ENCODE measurements at regions not wholly inside any gene's neighbourhood (a gene's known extent, or its start where the extent isn't known, plus 50 kb on each side); places are given as distances from the start of the nearest gene placed in this dataset.
"Not testable (repeated sequence)": the region's sequence is repeated elsewhere in the genome, so short reads cannot be mapped to it uniquely, and the experiment has no call there.

DNA sequence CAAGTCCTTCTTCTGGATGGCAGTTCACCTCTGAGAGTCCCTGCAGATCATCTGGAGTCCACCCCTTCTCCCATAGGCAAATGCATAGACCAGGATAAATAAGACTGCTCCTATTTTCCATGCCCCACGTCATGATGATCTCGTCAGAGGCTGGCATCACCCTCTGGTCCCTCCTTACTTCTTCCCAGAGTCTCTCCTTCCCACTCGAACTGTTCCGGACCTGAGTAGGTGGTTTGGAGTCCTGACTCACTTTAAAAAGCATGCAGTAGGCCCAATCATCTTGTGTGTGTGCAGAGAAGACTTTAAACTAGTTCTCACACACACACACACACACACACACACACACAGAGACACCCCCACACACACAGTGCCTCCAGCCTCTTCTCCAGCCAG, 72.0 kb downstream of the SOX9 start:
- no peak for DNase-seq
- TF ChIP-seq POLR2A (IDR thresholded peaks at IDR 0.05; ENCODE audit: low read length) (no peak), GATA1 (IDR thresholded peaks at IDR 0.05; ENCODE audit: low read depth, low read length) (no peak)

DNA sequence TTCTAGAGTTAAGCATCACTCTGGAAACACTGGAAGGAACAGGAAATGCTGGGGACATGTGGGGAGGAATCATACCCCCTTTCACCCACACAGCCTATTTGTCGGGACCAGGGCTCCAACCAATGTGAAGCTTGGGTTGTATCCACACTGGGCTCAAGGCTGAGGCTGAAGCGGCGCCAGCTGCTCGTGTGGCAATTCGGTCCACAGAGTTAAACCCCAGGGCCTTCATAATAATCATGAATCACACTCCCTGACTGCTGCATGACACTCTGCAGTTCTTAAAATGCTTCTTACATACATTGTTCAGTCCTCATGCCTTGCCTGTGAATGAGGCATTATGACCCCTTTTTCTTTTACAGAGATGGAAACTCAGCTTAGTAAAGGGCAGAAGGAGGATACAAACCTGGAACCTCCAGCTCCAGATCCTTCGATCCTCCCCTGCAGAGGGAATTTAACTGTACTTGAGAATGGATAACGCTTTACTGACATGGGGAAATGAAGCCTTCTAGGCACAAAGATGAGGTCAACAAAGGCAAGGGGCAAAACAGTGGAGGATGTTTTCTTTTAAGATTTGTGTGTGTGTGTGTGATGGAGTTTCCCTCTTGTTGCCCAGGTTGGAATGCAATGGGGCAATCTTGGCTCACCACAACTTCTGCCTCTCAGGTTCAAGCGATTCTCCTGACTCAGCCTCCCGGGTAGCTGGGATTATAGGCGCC, 72.7 kb downstream of the SOX9 start:
- TF ChIP-seq GATA1 (IDR thresholded peaks at IDR 0.05; ENCODE audit: low read depth, low read length) (no peak), POLR2A (IDR thresholded peaks at IDR 0.05; ENCODE audit: low read length) (no peak)
- no peak for DNase-seq

DNA sequence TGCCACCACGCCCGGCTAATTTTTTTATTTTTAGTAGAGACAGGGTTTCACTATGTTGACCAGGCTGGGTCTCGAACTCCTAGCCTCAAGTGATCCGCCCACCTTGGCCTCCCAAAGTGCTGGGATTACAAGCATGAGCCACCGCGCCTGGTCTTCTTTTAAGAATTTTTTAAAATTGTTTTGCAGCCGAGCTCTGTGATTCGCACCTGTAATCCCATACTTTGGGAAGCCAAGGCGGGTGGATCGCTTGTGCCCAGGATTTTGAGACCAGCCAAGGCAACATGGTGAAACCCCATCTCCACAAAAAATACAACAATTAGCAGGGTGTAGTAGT, 73.3 kb downstream of the SOX9 start:
- DNase-seq = not testable (repeated sequence)

DNA sequence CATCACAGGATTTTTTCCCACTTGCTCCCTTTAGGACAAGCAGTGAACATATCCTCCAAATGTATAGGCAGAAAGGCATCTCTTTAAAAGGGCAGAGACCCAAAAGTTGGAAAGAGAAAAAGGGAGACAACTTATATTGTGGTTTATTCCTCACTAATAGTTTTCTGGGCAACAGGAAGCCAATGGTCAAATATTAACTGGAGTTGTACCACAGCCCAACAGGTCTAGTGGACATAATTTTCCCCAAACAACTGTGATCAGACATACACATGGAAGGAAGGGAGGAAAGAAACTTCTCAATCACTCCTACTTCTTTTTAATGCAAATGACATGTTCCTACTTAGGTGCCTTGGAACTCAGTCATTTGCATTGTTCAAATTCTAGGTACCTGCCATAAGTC, 78.4 kb downstream of the SOX9 start:
- no peak for TF ChIP-seq GATA1 (IDR thresholded peaks at IDR 0.05; ENCODE audit: low read depth, low read length)
- TF ChIP-seq POLR2A (IDR thresholded peaks at IDR 0.05; ENCODE audit: low read length) = no peak
- DNase-seq = no peak

DNA sequence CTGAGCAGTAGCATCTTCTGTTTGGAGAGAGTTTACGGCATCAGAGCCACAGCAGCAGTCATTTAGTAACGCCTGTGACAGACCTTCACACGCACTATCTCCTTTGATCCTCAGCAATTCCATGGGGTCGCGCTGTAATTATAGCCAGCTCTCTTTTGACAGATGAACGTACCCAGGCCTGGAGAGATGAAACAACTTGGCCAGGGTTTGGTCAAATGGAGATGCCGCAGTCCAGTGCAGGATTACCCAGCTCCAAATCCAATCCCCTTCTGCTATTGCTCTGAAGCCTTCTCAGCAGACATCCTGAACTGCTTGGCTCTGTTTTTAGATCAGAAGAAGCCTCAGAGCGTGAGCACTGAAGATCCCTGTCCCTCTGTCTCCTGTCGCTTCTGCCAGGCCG, 83.9 kb downstream of the SOX9 start:
- no peak for DNase-seq
- no peak for TF ChIP-seq GATA1 (IDR thresholded peaks at IDR 0.05; ENCODE audit: low read depth, low read length)
- no peak for TF ChIP-seq POLR2A (IDR thresholded peaks at IDR 0.05; ENCODE audit: low read length)

DNA sequence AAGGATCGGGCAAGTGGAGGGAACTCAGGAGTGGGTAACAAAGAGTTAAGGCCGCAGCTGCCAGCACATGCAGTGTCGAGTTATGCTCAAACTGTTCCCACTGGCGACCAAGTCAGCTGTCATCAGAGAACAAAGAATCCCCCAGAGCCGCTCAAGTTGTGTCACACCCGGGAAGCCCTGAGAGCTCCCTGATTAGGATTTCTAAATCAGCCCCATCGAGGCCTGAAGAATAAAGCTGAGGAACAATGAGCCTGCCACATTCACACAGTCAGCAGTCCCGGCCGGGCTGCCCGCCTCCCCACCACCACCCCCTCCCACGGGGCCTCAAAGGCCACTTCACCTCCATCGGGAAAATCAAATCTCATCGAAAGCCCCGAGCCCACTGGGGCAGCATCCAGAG, 84.5 kb downstream of the SOX9 start:
- TF ChIP-seq POLR2A (IDR thresholded peaks at IDR 0.05; ENCODE audit: low read length) = no peak
- TF ChIP-seq GATA1 (IDR thresholded peaks at IDR 0.05; ENCODE audit: low read depth, low read length) = no peak
- DNase-seq = no peak

DNA sequence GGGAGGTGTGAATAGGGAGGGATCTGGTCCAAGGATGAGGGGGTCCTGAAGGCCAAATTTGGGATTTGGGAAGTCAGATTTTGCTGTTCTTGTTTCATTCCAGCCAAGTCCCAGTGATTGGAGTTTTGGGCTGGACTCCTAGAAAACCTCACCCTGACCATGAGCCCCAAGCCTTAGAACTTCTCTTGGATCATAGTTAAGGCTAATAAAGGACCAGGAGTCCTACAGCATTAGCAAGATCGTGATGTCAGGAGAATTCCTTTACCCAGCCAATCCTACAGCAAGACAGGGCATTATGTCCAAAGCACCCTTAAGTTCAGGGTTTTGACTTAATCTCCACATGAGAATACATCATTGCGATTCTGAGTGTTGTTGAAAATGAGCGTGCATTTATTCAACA, 85.0 kb downstream of the SOX9 start:
- no peak for DNase-seq
- TF ChIP-seq GATA1 (IDR thresholded peaks at IDR 0.05; ENCODE audit: low read depth, low read length) (no peak), POLR2A (IDR thresholded peaks at IDR 0.05; ENCODE audit: low read length) (no peak)

DNA sequence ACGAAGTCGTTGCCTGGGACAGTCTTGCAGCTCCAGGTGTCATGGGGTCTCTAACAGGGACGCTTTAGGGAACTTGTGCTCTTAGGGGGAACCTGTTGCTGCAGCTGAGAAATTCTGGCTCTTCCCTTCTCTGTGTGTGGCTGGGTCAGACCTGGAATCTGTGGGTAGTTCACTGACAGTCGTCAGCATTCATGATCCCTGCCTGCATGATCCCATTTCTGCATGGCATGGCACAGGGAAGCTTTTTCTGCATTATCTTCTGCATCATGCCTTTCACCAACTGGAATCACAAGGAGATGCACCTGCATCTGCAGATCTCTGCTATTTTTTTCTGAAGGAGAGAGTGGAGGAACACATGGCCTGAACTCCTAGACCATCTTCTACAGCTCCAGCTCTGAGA, 85.6 kb downstream of the SOX9 start:
- TF ChIP-seq GATA1 (IDR thresholded peaks at IDR 0.05; ENCODE audit: low read depth, low read length) (no peak), POLR2A (IDR thresholded peaks at IDR 0.05; ENCODE audit: low read length) (no peak)
- no peak for DNase-seq

DNA sequence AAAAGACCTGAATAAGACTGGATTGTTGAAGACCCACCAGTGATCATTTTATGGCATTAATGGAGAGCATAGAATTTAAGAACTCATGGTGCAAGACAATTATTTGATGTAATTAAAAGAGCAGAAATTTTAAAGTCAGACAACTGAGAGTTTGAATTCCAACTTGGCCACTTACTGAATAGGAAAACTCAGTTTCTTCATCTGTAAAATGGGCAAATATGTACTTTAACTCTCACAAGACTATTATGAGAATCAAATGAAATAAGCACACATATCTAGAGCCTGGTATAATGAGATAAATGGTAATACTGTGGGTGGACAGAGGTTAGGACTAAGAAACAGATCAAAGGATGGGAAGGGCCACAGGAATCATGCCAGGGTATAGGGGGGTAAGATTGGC, 88.0 kb downstream of the SOX9 start:
- DNase-seq = no peak
- TF ChIP-seq GATA1 (IDR thresholded peaks at IDR 0.05; ENCODE audit: low read depth, low read length) (no peak), POLR2A (IDR thresholded peaks at IDR 0.05; ENCODE audit: low read length) (no peak)

DNA sequence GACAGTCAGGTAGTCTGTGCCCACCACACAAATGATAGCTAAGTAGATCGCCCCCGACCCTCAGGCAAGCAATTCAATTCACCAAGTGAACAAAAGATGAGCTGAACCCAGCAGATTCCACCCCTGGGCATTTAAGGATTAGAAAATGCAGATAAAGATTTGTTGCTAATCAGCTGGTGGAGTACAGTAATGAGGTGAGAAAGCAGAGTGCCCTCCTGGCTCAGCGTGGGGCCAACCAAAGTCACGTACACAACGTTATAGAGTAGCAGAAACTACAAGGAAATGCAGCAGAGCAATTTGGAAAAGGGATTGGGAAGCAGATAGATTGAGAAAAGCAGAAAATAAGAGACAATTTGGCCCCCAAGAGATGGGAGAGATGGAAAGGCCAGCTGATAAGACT, 91.2 kb downstream of the SOX9 start:
- DNase-seq = no peak
- TF ChIP-seq POLR2A (IDR thresholded peaks at IDR 0.05; ENCODE audit: low read length) (no peak), GATA1 (IDR thresholded peaks at IDR 0.05; ENCODE audit: low read depth, low read length) (no peak)

DNA sequence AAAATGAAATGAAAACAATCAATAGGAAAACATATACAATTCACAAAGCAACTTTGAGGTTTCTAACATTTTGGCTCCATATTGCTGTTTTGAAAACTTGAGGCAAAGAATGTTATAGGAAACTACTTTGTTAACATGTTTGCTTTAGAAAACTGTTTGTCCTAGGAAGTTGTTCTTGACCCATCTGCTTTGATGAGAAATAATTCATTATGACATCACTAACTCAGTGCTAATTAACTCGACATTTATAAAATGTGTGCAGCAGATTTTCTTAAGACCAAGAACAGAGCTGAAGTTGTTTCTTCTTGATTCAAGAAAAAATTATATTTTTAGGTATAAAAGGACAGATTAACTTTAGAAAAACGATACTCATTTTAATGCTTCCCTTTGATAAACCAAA, 94.7 kb downstream of the SOX9 start:
- no peak for DNase-seq
- TF ChIP-seq GATA1 (IDR thresholded peaks at IDR 0.05; ENCODE audit: low read depth, low read length) (no peak), POLR2A (IDR thresholded peaks at IDR 0.05; ENCODE audit: low read length) (no peak)

DNA sequence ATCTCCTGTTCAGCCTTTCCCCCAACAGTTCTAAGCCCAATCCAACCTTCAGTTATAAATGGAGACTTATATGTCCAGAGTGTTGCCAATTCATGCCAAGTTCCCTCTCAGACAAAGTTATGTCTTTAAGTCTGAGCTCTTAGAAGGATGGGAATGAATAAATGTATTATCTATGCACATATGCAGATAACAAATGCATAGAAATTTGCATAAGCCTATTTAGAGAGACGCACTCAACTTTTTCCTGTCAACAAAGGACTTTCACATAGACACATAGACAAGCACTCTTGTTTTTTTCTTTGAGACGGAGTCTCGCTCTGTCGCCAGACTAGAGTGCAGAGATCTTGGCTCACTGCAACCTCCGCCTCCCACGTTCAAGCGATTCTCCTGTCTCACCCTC, 95.1 kb downstream of the SOX9 start:
- DNase-seq = no peak
- TF ChIP-seq POLR2A (IDR thresholded peaks at IDR 0.05; ENCODE audit: low read length) (no peak), GATA1 (IDR thresholded peaks at IDR 0.05; ENCODE audit: low read depth, low read length) (no peak)

DNA sequence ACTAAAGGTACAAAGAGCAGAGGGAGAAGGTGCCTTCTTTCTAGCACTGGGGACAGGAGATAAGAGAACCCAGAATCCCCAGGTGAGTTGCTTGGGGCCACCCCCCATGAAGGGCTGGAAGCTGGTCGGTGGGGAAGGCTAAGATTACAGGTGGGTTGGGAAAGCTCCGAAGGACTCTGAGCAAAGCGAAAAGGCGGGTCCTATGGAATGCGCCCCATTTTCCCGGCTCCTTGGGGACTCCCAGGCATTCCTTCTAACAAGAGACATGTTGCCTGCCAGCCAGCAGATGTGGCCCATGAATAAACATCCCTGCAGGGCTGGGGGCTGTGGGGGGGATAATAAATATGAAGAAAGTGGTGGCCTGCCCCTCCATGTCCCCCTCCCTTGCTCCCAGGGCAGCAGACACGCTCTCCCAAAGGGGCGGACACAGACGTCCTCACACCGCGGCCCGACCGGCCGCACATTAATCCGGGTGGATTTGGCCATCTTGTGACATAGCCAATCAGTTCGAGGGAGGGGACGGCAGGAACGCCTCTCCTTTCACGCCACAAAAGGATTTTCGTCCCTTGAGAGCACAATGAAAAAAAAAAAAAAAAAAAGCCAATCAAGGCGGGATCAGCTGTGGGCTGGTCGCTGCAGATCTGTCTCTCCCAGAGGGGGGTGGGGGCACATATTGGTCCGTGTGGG, 98.5 kb downstream of the SOX9 start:
- DNase-seq = no peak
- no peak for TF ChIP-seq POLR2A (IDR thresholded peaks at IDR 0.05; ENCODE audit: low read length)
- TF ChIP-seq GATA1 (IDR thresholded peaks at IDR 0.05; ENCODE audit: low read depth, low read length) = no peak

DNA sequence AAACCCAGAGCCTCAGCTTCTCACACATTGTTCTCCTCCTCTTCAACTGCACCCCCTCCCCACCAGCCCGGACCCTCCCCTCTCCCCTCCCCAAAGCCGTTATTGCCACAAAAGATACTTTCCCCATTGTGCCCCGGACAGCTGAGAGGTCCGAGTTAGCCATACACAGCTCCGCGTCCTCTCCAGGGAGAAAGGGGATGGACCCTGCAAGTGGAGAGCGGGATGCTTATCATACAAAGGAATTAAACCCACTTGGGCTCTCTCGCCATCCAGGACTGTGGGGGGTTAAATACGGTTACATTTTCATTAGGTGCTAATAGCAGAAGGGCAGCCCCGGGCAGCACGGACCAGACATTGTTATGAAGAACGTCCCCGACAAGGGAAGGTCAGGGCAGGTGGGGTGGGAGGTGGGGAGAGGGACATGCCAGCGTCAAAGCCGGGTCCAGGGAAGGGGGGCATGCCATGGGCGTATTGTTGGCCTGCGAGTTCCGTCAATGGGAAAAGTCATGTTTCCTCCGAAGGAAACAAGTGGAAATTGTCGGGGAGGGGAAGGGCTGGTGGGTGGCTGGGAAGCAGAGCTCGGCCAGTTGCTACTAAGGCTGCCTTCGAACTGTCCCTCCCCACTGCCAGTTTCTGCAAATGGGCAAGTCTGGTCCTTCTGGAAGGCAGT, 99.1 kb downstream of the SOX9 start:
- DNase-seq = no peak
- TF ChIP-seq POLR2A (IDR thresholded peaks at IDR 0.05; ENCODE audit: low read length) = no peak
- no peak for TF ChIP-seq GATA1 (IDR thresholded peaks at IDR 0.05; ENCODE audit: low read depth, low read length)
